NCI-H1417 (cell line): ENCODE measurements at regions not wholly inside any gene's neighbourhood (a gene's known extent, or its start where the extent isn't known, plus 50 kb on each side); places are given as distances from the start of the nearest gene placed in this dataset.

Experiments
- DNase-seq, 3 experiments: peaks; one replicate each; lab custom pipeline; 2025; lab: John Stamatoyannopoulos, UW

DNA sequence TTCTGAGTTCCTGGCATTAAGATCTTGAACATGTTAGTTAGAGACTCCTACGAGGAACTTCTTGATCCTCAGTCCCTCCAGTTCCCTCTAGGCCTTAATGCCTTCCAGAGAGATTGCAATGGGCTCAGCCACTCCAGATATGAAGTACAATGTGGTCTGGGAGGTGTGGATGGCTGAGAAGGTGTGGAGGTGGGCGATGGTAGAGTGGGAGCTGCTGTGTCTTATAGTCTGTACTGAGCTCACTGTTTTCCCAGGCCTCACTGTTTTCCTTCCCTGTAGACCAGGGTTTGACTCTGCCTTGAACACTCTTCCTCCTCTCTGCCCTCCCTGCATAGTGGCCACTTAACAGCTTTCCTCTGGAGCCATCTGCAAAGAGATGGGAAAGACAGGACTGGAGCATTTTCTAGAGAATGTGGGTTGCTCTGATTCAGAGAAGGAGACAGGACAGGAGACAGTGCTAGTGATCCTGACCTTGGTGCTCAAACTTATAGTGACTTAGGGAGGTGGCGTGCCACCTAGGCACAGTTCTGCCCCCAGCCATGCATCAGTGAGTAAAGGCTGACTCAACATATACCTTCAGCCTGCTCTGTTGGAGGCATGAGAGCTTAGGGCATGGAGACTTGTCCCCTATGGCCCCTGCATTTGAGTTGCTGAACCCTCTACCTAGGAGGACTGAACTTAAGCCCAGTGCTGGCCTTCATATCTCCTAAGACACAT lies 129.7 kb downstream of the TDRD15 start:
- DNase-seq, result no peak

DNA sequence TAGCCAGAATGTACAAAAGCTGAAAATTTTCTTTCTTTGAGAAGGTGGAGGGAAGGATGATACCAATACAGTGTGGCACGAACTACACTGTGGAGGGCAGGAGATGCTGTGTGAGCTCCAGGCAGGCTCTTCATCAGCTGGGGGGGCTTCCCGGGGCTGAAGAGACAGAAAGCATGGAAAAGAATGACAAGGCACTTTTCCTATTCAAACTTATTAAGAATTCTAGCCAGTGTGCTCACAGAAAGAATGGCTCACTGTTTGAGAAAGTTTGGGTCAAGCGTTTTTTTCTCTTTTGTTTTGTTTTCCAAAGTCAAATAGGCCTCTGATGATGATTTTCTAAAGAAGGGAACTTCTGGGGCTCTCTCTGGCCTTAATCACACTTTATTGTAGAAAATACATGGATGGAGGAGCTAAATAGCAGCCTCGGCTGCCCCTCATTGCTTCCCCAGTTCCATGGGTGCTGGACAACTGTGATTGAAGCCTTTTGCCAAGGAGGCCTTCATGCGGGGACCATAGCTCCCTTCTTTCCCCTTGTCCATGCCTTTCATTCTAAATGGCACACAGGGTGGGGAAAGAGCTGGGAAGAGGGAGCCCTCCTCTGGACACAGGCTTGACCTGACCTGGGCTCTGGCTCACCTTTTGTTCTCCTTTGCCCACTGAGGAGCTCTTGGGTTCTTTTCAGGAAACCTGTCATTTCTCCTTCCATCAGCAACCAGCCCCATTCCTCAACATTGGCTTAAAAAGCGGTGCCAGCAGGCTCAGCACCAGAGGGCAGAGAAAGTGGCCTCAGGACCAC lies 130.6 kb downstream of the TDRD15 start:
- DNase-seq, result no peak

DNA sequence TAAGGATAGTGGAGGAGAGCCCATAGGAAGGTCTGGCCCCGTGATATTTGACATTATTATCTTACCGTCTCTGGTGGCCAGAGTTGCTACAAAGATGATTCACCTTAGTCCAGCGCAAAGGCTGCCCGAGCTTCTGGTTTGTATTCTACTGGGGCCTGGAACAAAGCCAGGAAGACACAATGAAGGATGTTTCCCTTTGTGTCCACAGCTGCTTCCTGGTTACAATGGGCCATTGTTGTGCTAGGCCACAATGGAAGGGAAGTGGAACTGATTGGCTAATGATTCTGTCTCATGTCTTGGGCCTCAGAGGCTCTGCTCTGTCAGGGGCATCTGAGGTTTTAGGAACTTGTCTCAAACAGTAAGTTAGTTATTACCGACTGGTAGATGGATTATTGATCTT lies 132.2 kb downstream of the TDRD15 start:
- DNase-seq, result peak in 1 of 3 experiments; percentile 60

DNA sequence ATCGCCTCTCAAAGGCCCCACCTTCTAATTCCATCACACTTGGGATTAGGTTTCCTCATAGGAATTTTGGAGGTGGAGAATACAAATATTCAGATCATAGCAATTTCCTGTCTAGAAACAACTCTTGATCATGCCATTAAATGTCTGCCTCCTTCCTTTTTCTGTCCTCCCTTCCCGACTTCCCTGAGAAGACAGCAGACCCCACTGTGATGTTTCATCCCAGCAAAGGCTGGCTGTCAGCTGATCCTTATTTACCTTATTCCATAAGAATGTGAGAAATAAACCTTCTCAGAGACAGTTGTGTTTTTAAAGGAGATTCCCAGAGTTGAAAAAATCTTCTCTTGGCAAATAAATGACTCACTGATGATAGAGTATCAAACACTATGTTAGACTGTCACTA lies 133.9 kb downstream of the TDRD15 start:
- DNase-seq, result no peak

DNA sequence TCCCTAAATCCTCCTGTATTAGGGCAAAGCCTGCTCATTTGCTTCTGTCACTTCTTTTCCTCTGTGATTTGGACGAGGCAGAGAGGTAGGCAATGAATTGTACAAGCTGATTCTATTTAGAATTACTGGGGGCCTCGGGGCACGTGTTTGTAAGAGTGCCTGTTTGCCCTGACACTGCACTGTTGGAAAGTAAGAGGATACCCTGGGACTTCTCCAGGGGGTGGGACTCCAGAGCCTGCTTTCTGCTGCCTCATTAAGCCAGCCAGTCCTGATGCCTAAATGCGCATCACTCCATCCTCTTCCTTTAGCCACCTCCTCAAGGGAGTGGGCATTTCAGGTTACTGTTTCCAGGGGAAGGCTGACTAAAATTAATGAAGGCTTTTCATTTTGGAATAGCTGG lies 134.3 kb downstream of the TDRD15 start:
- no peak for DNase-seq

DNA sequence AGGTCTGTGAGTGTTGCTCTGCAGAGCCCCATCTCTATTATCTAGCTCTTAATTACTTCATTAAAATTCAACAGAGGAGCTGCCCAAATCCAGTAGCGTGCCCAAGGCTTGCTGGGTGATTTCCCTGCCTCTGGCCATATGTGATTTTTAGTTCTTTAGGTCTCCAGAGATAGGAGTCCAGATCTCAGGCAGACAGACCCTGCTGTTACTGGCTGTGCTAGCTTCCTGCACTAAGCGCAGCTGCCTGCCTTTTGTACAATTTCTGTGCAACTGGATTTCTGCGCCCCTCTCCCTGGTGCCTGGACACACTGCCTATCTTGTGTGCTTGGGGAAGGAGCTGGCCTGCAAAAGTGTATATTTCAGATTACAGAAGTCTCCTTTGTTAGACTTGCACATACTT lies 136.5 kb downstream of the TDRD15 start:
- DNase-seq, result no peak

- DNase-seq, result no peak
These were observed 137.8 kb downstream of the TDRD15 start for GRCh38 chr2:21261591-21261990.

GRCh38 chr2:21262426-21262940 lies 138.7 kb downstream of the TDRD15 start:
- DNase-seq, result no peak

- no peak for DNase-seq
These were observed 139.9 kb downstream of the TDRD15 start for GRCh38 chr2:21263622-21264021.

GRCh38 chr2:21265752-21266151 lies 142.0 kb downstream of the TDRD15 start:
- DNase-seq, result no peak

GRCh38 chr2:21267232-21267835 lies 143.6 kb downstream of the TDRD15 start:
- DNase-seq, result no peak

- no peak for DNase-seq
These were observed 144.6 kb downstream of the TDRD15 start for GRCh38 chr2:21268197-21268877.

DNA sequence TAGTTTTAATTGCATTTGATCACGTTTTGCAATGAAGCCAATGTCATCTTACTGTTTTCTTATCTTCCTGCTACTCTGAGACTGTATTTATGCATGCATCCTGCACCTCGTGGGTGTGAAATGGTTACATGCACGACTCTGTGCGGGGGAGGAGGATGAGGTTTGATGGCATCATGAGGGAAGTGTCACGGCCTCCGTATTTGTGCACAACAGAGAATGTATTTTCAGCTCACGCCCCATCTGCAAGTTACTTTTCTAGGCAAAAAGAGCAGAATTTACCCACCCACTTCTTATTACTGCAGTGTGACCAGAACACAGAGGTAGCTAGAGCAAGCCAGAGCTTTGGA lies 145.1 kb downstream of the TDRD15 start:
- DNase-seq, result no peak

- no peak for DNase-seq
These were observed 145.6 kb downstream of the TDRD15 start for GRCh38 chr2:21269382-21269781.

DNA sequence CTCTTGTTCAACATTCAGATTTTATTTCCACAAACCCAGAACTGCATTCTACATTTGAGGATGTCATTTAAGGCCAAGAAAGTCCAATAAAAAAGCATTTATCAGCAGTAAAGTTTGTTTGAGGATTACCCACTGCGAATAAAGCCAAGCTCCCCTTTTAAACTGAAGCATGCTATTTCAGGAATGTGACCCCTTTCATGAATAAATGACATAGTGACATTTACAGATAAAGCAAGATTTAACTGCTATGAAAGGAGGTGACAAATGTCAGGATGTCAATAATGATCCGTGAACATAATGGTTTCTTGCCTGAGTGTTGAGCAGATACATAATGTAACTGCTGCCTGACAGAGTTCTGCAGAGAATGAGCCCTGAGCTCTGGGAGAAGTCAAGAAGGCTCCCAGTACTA lies 146.3 kb downstream of the TDRD15 start:
- no peak for DNase-seq

- DNase-seq, result no peak
These were observed 146.9 kb downstream of the TDRD15 start for GRCh38 chr2:21270708-21271122.

DNA sequence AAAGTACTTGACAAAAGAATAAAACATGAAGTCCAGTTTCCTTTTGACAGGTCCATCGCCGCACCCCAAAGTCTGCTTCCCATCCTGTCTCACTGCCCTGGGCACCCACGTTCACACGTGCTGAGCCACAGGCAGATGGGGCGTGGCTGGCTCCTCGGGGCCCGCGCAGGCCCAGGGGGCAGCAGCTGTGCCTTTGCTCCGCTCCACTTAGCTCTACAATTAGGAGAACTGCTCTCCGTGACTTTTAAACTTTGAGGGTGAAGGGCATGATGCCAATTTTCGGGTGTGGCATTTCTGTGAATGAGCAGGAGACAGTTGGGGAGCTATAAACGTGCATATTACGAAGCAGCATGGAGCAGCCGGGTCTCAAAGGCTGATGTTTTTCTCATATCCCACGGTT lies 152.4 kb downstream of the TDRD15 start:
- peak in 2 of 3 experiments; percentile 3 to 11 for DNase-seq

GRCh38 chr2:21277068-21278056 lies 153.6 kb downstream of the TDRD15 start:
- no peak for DNase-seq

GRCh38 chr2:21279525-21279924 lies 155.8 kb downstream of the TDRD15 start:
- no peak for DNase-seq

DNA sequence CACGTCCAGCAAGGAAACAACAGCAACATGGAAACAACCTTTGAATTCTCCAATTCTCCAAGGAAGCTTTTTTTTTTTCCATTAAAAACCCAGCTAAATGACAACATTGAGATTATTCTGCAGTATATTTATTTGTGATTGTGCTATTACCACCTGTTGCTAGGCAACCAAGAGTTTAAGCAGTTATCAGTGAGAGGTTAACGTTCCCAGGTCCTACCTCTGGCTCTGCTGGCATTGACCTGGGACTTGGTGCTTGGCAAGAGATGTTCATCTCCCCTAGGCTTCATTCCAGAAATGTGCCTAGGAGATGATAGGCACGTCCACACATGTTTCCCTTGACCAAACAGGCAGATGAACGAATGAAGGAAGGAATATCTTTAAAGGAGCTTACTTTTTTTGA lies 157.0 kb downstream of the TDRD15 start:
- DNase-seq, result no peak

- DNase-seq, result no peak
These were observed 157.6 kb downstream of the TDRD15 start for GRCh38 chr2:21281384-21281783.
